Activated CD4-positive, alpha-beta T cell treated with anti-CD3 and anti-CD28 coated beads for 36 hours (primary cell): ENCODE measurements at regions not wholly inside any gene's neighbourhood (a gene's known extent, or its start where the extent isn't known, plus 50 kb on each side); places are given as distances from the start of the nearest gene placed in this dataset.

Experiments used
- ATAC-seq: fragments of 200-7000 bp; cut with Tn5 transposase; one replicate; pipeline ENCODE4 v1.10.0; 2021; ENCODE audit warnings: mild to moderate bottlenecking, moderate library complexity
- CTCF ChIA-PET: fragments of 350-600 bp; sonication (Branson Sonifier 250); formaldehyde crosslinking; loops from one replicate; lab custom pipeline; 2021; ENCODE audit warnings: antibody characterized with exemption; lab: Charles Lee
- POLR2A ChIA-PET: fragments of 350-600 bp; sonication (Branson Sonifier 250); formaldehyde crosslinking; loops from one replicate; lab custom pipeline; 2021; ENCODE audit warnings: antibody characterized with exemption, inconsistent platforms; lab: Charles Lee
- DNase-seq: peaks from one replicate; pipeline ENCODE4 v3.0.0-alpha.2; 2020
- H3K27ac Mint-ChIP-seq: one replicate; pipeline ENCODE4 v1.8.0; 2021; ENCODE audit warnings: mixed read lengths
- H3K27me3 Mint-ChIP-seq: one replicate; pipeline ENCODE4 v1.8.0; 2021; ENCODE audit warnings: mixed read lengths
- H3K36me3 Mint-ChIP-seq: one replicate; pipeline ENCODE4 v1.8.0; 2021; ENCODE audit warnings: low read depth, mixed read lengths
- H3K4me1 Mint-ChIP-seq: one replicate; pipeline ENCODE4 v1.8.0; 2021; ENCODE audit warnings: mixed read lengths
- H3K4me3 Mint-ChIP-seq: one replicate; pipeline ENCODE4 v1.8.0; 2021; ENCODE audit warnings: mild to moderate bottlenecking, moderate library complexity, mixed read lengths
- H3K9me3 Mint-ChIP-seq: one replicate; pipeline ENCODE4 v1.8.0; 2021; ENCODE audit warnings: low read depth, mixed read lengths
- intact Hi-C, 2 experiments: fragments of 100-400 bp; cut with DNase I in 1 of 2; cut with micrococcal nuclease in 1 of 2; formaldehyde crosslinking; loops; one replicate each; pipeline versions ENCODE4 v1.14.2 to v1.15.1; 2022 to 2024; cut with DNase I, micrococcal nuclease

GRCh38 chr3:10667901-10668476, 148.0 kb upstream of the SLC6A11 start:
- no peaks in the 10 kb centered on the region for H3K9me3 Mint-ChIP-seq
- no peak for ATAC-seq
- intact Hi-C loops: no loop called here
- H3K4me1 Mint-ChIP-seq: peaks cover 7% of the 10 kb centered on the region
- H3K27ac Mint-ChIP-seq: no peak overlapping the region
- H3K4me3 Mint-ChIP-seq: no peak overlapping the region
- H3K27me3 Mint-ChIP-seq: peaks cover 9% of the 10 kb centered on the region
- ChIA-PET CTCF (interaction anchor here (0.6 to 0.7 kb wide), 2 partner anchors 54 to 169 kb away, joined by 3 to 5 read pairs; no protein-coding TSS in a partner anchor), POLR2A (no interaction called here)
- no peak for DNase-seq
- H3K36me3 Mint-ChIP-seq: no peaks in the 10 kb centered on the region

DNA sequence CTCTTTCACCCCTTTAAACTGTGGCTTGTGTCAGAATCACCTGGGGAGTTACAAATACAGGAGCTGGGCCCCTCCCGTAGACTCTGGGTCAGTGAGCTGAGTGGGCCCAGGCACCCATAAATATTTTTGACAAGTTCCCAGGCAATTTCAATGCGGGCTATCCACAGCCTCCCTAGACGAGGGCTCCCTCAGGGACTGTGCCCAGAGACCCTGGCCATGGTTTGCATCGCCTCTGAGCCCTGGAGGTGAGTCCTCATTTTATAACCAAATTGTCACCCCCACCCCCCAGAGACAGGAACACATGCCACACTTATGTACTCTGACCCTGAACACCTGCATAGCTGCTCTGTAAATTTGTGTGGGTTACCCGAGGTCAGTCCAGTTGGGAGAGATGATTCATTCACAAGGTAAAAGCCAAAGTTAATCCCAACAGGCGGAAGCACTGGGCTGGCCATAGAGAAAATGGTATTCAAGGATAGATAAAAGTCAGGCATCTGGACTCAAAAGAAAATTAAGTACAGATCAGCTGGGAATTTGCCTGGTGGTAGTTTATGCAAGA, 146.5 kb upstream of the SLC6A11 start:
- Mint-ChIP-seq H3K4me3 (no peak overlapping the region), H3K4me1 (peaks cover 7% of the 10 kb centered on the region), H3K9me3 (no peaks in the 10 kb centered on the region), H3K27ac (no peak overlapping the region), H3K27me3 (peaks cover 12% of the 10 kb centered on the region), H3K36me3 (no peaks in the 10 kb centered on the region)
- ATAC-seq (no peak), DNase-seq (no peak)
- ChIA-PET POLR2A (no interaction called here), CTCF (no interaction called here)
- intact Hi-C loops: no loop called here

GRCh38 chr3:10672422-10672821, 143.6 kb upstream of the SLC6A11 start:
- ChIA-PET CTCF (interaction anchor here (0.7 kb wide), 1 partner anchor 15 kb away, joined by 3 read pairs; no protein-coding TSS in a partner anchor), POLR2A (no interaction called here)
- H3K4me3 Mint-ChIP-seq: no peak overlapping the region
- H3K27me3 Mint-ChIP-seq: peaks cover 8% of the 10 kb centered on the region
- no peaks in the 10 kb centered on the region for H3K4me1 Mint-ChIP-seq
- H3K9me3 Mint-ChIP-seq: no peaks in the 10 kb centered on the region
- DNase-seq (no peak), ATAC-seq (no peak)
- H3K27ac Mint-ChIP-seq: no peak overlapping the region
- intact Hi-C loops: no loop called here
- no peaks in the 10 kb centered on the region for H3K36me3 Mint-ChIP-seq

DNA sequence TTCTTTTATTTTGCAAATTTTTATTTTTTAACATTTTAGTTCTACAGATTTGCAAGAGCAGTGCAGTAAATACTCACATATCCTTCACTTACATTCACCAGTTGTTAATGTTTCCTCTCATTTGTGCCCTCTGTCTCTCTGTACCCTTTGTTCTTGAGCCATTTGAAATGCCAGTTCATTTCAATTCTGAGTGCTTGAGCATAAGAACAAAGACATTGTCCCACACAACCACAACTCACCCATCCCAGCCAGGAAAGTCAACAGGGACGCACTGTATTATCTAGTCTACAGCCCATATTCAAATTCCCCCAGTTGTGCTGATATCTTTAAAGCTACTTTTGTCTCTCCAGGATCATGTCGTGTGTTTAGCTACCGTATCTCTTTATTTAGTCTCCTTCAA, 141.4 kb upstream of the SLC6A11 start:
- intact Hi-C loops: no loop called here
- POLR2A ChIA-PET: no interaction called here

GRCh38 chr3:10676905-10677304, 139.1 kb upstream of the SLC6A11 start:
- ATAC-seq (no peak), DNase-seq (no peak)
- ChIA-PET CTCF (interaction anchor here (1.4 kb wide), 1 partner anchor 62 kb away, joined by 3 read pairs; no protein-coding TSS in a partner anchor), POLR2A (no interaction called here)
- Mint-ChIP-seq H3K27ac (no peak overlapping the region), H3K27me3 (peaks cover 8% of the 10 kb centered on the region), H3K36me3 (no peaks in the 10 kb centered on the region), H3K4me3 (no peak overlapping the region), H3K9me3 (no peaks in the 10 kb centered on the region), H3K4me1 (no peaks in the 10 kb centered on the region)
- intact Hi-C loops: no loop called here

More for the DNA sequence above, 141.4 kb upstream of the SLC6A11 start:
- no peak for DNase-seq
- CTCF ChIA-PET: interaction anchor here (0.7 to 1.5 kb wide), 2 partner anchors 64 kb away, joined by 4 to 7 read pairs; no protein-coding TSS in a partner anchor
- H3K4me3 Mint-ChIP-seq: no peak overlapping the region
- H3K4me1 Mint-ChIP-seq: no peaks in the 10 kb centered on the region
- no peaks in the 10 kb centered on the region for H3K36me3 Mint-ChIP-seq
- ATAC-seq: no peak
- peaks cover 8% of the 10 kb centered on the region for H3K27me3 Mint-ChIP-seq
- H3K9me3 Mint-ChIP-seq: no peaks in the 10 kb centered on the region
- no peak overlapping the region for H3K27ac Mint-ChIP-seq

GRCh38 chr3:10678796-10679376, 137.1 kb upstream of the SLC6A11 start:
- POLR2A ChIA-PET: no interaction called here
- no peak overlapping the region for H3K4me3 Mint-ChIP-seq
- peaks cover 5% of the 10 kb centered on the region for H3K27me3 Mint-ChIP-seq
- H3K27ac Mint-ChIP-seq: no peak overlapping the region
- CTCF ChIA-PET: no interaction called here
- intact Hi-C loops: no loop called here
- ATAC-seq (no peak), DNase-seq (no peak)
- no peaks in the 10 kb centered on the region for H3K36me3 Mint-ChIP-seq
- H3K4me1 Mint-ChIP-seq: no peaks in the 10 kb centered on the region
- H3K9me3 Mint-ChIP-seq: no peaks in the 10 kb centered on the region

- CTCF ChIA-PET: no interaction called here
- H3K36me3 Mint-ChIP-seq: no peaks in the 10 kb centered on the region
- no peaks in the 10 kb centered on the region for H3K4me1 Mint-ChIP-seq
- POLR2A ChIA-PET: no interaction called here
- no peak overlapping the region for H3K27ac Mint-ChIP-seq
- ATAC-seq (no peak), DNase-seq (no peak)
- intact Hi-C loops: no loop called here
- H3K9me3 Mint-ChIP-seq: no peaks in the 10 kb centered on the region
- peaks cover 5% of the 10 kb centered on the region for H3K27me3 Mint-ChIP-seq
- no peak overlapping the region for H3K4me3 Mint-ChIP-seq
Measured at GRCh38 chr3:10680796-10681195, 135.2 kb upstream of the SLC6A11 start.

DNA sequence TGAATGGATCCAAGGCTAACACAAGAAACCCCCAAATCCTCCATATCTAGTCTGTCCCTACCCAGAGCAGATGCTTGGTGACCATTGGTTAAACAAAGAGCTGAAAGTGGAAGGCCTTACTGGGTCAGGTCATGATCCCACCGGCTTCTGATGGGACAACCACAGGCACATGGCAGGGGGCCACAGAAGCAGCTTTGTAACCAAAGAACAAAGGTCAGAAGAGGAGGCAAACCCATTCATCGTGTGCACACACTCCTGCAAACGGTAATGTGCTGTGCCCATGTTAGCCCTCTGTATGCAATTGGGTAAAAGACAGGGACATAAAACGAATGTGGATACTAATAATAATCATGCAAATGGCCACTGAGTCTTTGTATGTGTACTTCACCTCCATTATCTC, 133.3 kb upstream of the SLC6A11 start:
- Mint-ChIP-seq H3K4me1 (no peaks in the 10 kb centered on the region), H3K27me3 (peaks cover 3% of the 10 kb centered on the region), H3K27ac (no peak overlapping the region), H3K4me3 (no peak overlapping the region), H3K36me3 (no peaks in the 10 kb centered on the region), H3K9me3 (no peaks in the 10 kb centered on the region)
- intact Hi-C loops: no loop called here
- ChIA-PET POLR2A (no interaction called here), CTCF (no interaction called here)
- DNase-seq: no peak
- ATAC-seq: no peak

- Mint-ChIP-seq H3K36me3 (no peaks in the 10 kb centered on the region), H3K4me1 (no peaks in the 10 kb centered on the region), H3K4me3 (no peak overlapping the region), H3K9me3 (no peaks in the 10 kb centered on the region), H3K27ac (no peak overlapping the region), H3K27me3 (peaks cover 3% of the 10 kb centered on the region)
- no peak for DNase-seq
- CTCF ChIA-PET: interaction anchor here (0.6 kb wide), 1 partner anchor 33 kb away, joined by 3 read pairs; no protein-coding TSS in a partner anchor
- ATAC-seq: no peak
- POLR2A ChIA-PET: no interaction called here
- intact Hi-C loops: no loop called here
Measured at GRCh38 chr3:10683106-10683505, 132.9 kb upstream of the SLC6A11 start.

DNA sequence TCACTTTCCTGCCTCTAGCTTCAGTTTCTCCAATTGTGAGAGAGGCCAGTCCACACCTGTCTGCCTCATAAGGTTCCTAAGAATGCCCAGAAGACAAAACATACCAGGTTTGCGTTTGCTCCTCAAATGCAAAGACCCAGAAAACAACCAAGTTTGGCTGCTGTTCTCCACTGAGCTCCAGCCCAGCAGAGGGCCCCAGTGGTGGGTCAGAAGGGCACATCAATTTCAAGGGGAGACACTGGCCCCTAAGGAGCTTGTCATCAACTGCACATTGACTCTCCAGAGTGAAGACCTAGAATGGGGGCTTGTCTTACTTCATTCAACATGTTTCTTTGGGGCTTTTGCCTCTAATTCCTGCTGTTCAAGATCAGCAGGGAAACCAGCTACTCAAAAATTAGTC, 127.9 kb upstream of the SLC6A11 start:
- H3K4me1 Mint-ChIP-seq: no peaks in the 10 kb centered on the region
- peaks cover 7% of the 10 kb centered on the region for H3K27me3 Mint-ChIP-seq
- intact Hi-C loops: no loop called here
- no peaks in the 10 kb centered on the region for H3K36me3 Mint-ChIP-seq
- no peaks in the 10 kb centered on the region for H3K9me3 Mint-ChIP-seq
- no peak overlapping the region for H3K27ac Mint-ChIP-seq
- DNase-seq: no peak
- ChIA-PET POLR2A (no interaction called here), CTCF (interaction anchor here (0.6 kb wide), 1 partner anchor 124 kb away, joined by 3 read pairs; no protein-coding TSS in a partner anchor)
- no peak for ATAC-seq
- no peak overlapping the region for H3K4me3 Mint-ChIP-seq

DNA sequence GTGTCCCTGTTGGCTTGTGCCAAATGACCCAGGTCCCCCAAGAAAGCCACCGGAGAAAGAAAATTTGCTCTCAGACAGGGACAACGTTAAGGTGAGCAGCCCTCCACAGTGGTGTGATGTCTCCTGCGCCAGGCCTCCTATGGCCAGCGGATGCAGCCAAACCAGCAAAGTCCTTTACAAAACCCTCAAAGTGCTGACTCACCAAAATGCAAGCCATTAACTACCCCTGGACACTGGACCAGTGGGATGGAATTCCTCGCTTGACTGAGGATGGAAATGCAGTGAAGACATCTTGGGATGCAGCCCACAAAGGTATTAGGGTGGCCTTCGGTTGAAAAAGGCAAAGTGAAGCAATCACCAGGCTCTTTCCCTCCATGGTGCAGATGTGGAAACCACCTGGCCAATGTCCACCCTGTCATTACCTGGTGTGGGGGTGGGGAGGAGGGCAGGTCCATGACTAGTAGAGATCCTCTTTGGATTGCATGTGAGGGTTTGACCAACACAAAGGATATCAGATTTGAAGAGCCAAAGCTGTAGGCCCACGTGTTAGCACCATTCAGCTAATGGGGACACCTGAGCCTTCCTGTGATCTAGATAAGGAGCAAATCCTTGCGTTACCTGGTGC, 127.4 kb upstream of the SLC6A11 start:
- H3K27me3 Mint-ChIP-seq: peaks cover 7% of the 10 kb centered on the region
- POLR2A ChIA-PET: no interaction called here
- DNase-seq: no peak
- CTCF ChIA-PET: interaction anchor here (0.5 kb wide), 1 partner anchor 287 kb away, joined by 3 read pairs; no protein-coding TSS in a partner anchor
- no peak overlapping the region for H3K4me3 Mint-ChIP-seq
- no peaks in the 10 kb centered on the region for H3K9me3 Mint-ChIP-seq
- H3K4me1 Mint-ChIP-seq: no peaks in the 10 kb centered on the region
- no peak for ATAC-seq
- intact Hi-C loops: no loop called here
- H3K36me3 Mint-ChIP-seq: no peaks in the 10 kb centered on the region
- no peak overlapping the region for H3K27ac Mint-ChIP-seq
